Small intestine (tissue), 7 donors: ENCODE measurements at regions not wholly inside any gene's neighbourhood (a gene's known extent, or its start where the extent isn't known, plus 50 kb on each side); places are given as distances from the start of the nearest gene placed in this dataset.

Experiments
- DNase-seq, 2 donors: peaks; one replicate each; pipeline versions ENCODE4 v3.0.0 to v3.0.0-alpha.2; 2013
- FAIRE-seq: peaks from 2 replicates; lab custom pipeline; 2012; peaks lifted over from hg19 to GRCh38; lab: Jason Lieb, UNC
- H3K27ac ChIP-seq, 3 donors: one replicate each; pipeline ENCODE4 v1.5.1; 2013; ENCODE audit warnings: low read length in 2 of 3, mild to moderate bottlenecking in 2 of 3, control low read depth in 1 of 3, inconsistent platforms in 1 of 3, low read depth in 1 of 3, moderate library complexity in 1 of 3
- H3K27me3 ChIP-seq, 3 donors: one replicate each; pipeline ENCODE4 v1.6.1; 2013; ENCODE audit warnings: low read length in 3 of 3, inconsistent platforms in 1 of 3; ENCODE audit not compliant: control insufficient read depth in 3 of 3, insufficient read depth in 3 of 3
- H3K36me3 ChIP-seq, 3 donors: one replicate each; pipeline ENCODE4 v1.6.1; 2013; ENCODE audit warnings: low read length in 3 of 3, inconsistent platforms in 1 of 3, low read depth in 1 of 3, mild to moderate bottlenecking in 1 of 3, moderate library complexity in 1 of 3; ENCODE audit not compliant: control insufficient read depth in 3 of 3, insufficient read depth in 2 of 3
- H3K4me1 ChIP-seq, 3 donors: one replicate each; pipeline ENCODE4 v1.6.1; 2013; ENCODE audit warnings: low read length in 2 of 3, inconsistent platforms in 1 of 3, low read depth in 1 of 3, mild to moderate bottlenecking in 1 of 3, moderate library complexity in 1 of 3; ENCODE audit not compliant: control insufficient read depth in 3 of 3, insufficient read depth in 2 of 3
- H3K4me3 ChIP-seq, 3 donors: one replicate each; pipeline ENCODE4 v1.5.1; 2013; ENCODE audit warnings: low read length in 3 of 3, control low read depth in 1 of 3, inconsistent platforms in 1 of 3, low read depth in 1 of 3, mild to moderate bottlenecking in 1 of 3, moderate library complexity in 1 of 3
- H3K9me3 ChIP-seq, 2 donors: one replicate each; pipeline ENCODE4 v1.6.1; 2013; ENCODE audit warnings: low read depth in 1 of 2, low read length in 1 of 2; ENCODE audit not compliant: control insufficient read depth in 2 of 2, insufficient read depth in 1 of 2
- WGBS, 3 donors: extraction: QIAGEN DNeasy Blood & Tissue Kit; methylation state at CpG; one replicate each; pipeline ENCODE4 v1.1.7; 2013; 5-methylcytosine and 5-hydroxymethylcytosine counted together
- donor health status: healthy with polysubstance abuse.
- donor health status: control.
- donor health status: control.
- donor health status: Bipolar disorder and iron deficiency.
- donor health status: healthy.

DNA sequence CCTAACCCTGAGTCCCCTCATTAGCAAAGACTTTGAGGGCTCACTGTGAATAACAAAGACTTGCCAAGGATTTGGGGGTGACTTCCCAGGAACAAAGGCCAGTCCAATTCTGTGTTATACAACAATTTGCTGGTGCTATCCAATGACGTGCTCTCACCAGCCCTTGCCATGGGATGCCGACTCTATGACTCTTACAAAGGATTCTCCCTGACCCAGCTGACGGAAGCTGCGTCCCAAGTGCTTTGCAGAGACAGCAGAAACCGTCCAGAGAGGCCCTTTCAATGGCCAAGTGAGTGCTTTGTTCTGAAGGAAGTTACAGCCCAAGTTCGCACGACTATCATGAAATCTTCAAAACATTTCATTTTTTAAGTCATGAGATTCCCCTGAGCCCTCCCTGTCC, 345.3 kb upstream of the TNRC6C start:
- Histone ChIP-seq H3K4me1 (no peaks in the 10 kb centered on the region), H3K9me3 (no peaks in the 10 kb centered on the region), H3K4me3 (no peak overlapping the region), H3K27me3 (peaks cover 0 to 10% (median 0%) of the 10 kb centered on the region in 3 donors), H3K27ac (no peak overlapping the region), H3K36me3 (no peaks in the 10 kb centered on the region)
- FAIRE-seq (no peak), DNase-seq (no peak)
- 80 to 83% (median 83%) methylated on average over 7 of the region's 7 CpGs for WGBS, 3 donors

DNA sequence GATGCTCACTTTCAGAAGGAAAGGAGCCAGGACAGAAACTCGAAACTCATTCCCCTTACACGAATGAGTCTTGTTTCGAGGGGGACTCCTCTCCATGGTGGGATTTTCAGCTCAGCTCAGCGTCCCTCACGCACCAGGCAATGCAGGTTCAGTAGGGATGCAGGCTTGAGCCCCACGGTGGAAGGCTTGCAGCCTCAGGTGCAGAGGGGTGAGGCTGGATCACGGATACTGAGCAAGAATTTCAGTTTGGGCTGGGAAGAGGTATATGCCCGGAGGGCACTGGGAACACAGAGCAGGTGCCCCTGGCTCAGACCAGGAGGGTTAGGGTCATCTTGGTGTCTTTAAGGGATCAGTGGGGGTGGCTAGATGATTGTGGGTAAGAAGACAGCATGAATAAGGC, 344.9 kb upstream of the TNRC6C start:
- no peak overlapping the region for H3K4me3 ChIP-seq
- H3K27me3 ChIP-seq: peaks cover 0 to 10% (median 0%) of the 10 kb centered on the region in 3 donors
- DNase-seq: no peak
- 82 to 91% (median 89%) methylated on average over 8 of the region's 8 CpGs for WGBS, 3 donors
- H3K9me3 ChIP-seq: no peaks in the 10 kb centered on the region
- no peaks in the 10 kb centered on the region for H3K36me3 ChIP-seq
- FAIRE-seq: no peak
- no peak overlapping the region for H3K27ac ChIP-seq
- no peaks in the 10 kb centered on the region for H3K4me1 ChIP-seq

DNA sequence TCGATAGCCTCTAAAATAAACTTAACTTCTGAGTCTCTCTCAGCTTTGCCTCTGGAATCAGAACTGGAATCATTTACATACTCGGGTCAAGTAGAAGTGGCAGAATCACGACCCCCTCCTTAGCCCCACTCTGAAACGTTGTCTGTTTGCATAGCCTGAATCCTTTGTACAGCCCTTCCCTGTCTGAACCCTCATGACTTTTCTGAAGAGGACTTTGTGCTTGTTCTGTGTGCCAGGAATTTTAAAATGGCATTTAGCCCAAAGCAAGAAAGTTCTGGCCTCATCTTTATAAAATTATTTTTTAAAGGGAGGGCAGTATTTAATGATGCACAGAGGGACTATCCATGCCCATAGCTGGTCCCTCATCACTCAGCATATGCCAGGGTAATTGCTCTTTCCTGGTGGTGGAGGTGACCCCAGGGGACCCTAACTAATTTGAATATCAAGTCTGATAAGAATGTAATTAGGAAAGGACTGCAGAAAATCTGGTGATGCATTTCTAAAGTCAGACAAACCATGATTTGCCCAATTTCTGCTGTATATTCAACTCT, 342.7 kb upstream of the TNRC6C start:
- H3K27me3 ChIP-seq: peaks cover 0 to 7% (median 0%) of the 10 kb centered on the region in 3 donors
- DNase-seq (no peak), FAIRE-seq (no peak)
- no peak overlapping the region for H3K4me3 ChIP-seq
- 6 to 36% (median 27%) methylated on average over 4 of the region's 4 CpGs for WGBS, 3 donors
- no peak overlapping the region for H3K27ac ChIP-seq
- H3K9me3 ChIP-seq: peaks cover 0 to 8% of the 10 kb centered on the region in 2 donors
- H3K4me1 ChIP-seq: no peaks in the 10 kb centered on the region
- H3K36me3 ChIP-seq: no peaks in the 10 kb centered on the region

DNA sequence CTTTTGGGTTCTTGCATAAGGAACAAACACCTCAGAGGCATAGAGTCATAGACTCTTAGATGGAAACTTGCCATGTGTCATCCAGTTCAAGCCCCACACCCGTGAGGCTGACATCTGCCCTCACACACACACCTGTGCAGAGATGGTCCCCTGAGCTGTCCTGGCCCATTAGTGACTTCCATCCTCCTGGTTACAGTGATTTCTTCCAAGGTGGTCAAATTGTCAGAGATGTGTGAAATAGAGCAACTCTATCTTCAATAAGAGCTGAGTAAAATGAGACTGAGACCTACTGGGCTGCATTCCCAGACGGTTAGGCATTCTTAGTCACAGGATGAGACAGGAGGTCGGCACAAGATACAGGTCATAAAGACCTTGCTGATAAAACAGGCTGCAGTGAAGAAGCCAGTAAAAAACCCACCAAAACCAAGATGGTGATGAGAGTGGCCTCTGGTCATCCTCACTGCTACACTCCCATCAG, 342.2 kb upstream of the TNRC6C start:
- WGBS, 3 donors: 18 to 25% (median 22%) methylated on average over 3 of the region's 3 CpGs
- H3K27ac ChIP-seq: no peak overlapping the region
- H3K27me3 ChIP-seq: peaks cover 0 to 7% (median 0%) of the 10 kb centered on the region in 3 donors
- H3K4me1 ChIP-seq: no peaks in the 10 kb centered on the region
- DNase-seq (no peak), FAIRE-seq (no peak)
- no peaks in the 10 kb centered on the region for H3K36me3 ChIP-seq
- H3K9me3 ChIP-seq: peaks cover 0 to 8% of the 10 kb centered on the region in 2 donors
- no peak overlapping the region for H3K4me3 ChIP-seq

DNA sequence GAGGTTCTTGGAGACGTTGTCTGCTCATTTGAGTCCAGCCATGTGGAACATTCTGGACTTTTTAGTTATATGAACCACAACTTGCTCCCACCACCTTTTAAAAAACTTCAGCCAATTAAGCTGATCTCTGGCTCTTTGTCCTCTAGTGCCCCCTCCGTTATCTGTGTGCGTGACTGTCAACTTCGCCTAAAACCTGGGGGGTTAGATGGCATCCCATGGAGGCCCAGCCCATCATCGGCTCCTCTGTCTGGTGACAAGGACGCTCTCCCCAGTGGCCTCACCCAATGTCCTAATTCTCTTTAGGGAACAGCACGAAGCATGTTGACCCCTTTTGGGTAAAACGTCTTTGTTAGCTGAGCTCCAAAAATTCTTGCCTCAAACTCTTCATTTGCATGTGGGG, 341.0 kb upstream of the TNRC6C start:
- DNase-seq (no peak), FAIRE-seq (no peak)
- peaks cover 0 to 8% of the 10 kb centered on the region in 2 donors for H3K9me3 ChIP-seq
- no peak overlapping the region for H3K27ac ChIP-seq
- WGBS, 3 donors: 85 to 88% (median 87%) methylated on average over 8 of the region's 8 CpGs
- H3K4me1 ChIP-seq: no peaks in the 10 kb centered on the region
- no peaks in the 10 kb centered on the region for H3K36me3 ChIP-seq
- no peak overlapping the region for H3K4me3 ChIP-seq
- H3K27me3 ChIP-seq: peaks cover 0 to 2% (median 0%) of the 10 kb centered on the region in 3 donors

DNA sequence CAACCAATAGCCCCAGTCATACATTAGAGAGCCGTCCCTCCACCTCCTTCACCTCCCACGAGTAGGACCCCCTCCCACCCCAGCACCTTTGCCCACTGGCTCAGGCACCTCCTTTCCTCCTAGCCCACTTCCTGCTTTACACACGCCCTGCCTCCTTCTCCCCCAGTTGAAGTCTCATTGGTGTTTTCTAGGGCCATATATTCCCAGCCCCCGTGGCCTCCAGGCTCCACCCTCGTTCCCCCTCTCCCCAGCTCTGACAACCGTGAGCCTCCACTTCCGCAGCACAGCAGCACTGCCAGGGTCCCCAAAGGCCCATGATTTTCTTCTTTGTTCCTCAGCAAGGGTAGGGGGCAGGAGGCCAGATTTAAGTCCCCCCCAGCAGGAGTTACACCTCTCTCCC, 340.3 kb upstream of the TNRC6C start:
- WGBS, 3 donors: 54 to 65% (median 56%) methylated on average over 7 of the region's 7 CpGs
- H3K4me1 ChIP-seq: no peaks in the 10 kb centered on the region
- H3K36me3 ChIP-seq: no peaks in the 10 kb centered on the region
- H3K4me3 ChIP-seq: no peak overlapping the region
- FAIRE-seq: no peak
- H3K27ac ChIP-seq: no peak overlapping the region
- no peak for DNase-seq
- H3K9me3 ChIP-seq: peaks cover 0 to 8% of the 10 kb centered on the region in 2 donors
- H3K27me3 ChIP-seq: peaks cover 0 to 1% (median 0%) of the 10 kb centered on the region in 3 donors

DNA sequence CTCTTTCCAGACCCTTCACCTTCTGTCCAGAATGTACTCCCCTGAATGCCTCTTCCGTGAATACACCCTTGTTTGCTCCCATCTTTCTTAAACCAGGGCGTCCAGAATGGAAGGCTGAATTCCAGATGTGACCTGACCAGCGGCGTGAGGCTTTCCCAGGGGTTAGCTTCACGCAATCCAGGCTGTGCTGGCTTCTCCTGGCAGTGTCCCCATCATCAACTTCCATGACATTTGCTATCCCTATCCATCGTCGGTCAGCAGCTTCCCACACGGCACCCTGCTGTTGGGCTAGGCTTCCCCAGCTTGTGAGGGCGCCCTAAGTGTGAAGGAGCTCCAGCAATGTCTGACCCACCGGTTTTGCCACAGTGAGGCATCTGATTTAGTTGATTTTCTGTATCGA, 339.8 kb upstream of the TNRC6C start:
- FAIRE-seq (no peak), DNase-seq (no peak)
- Histone ChIP-seq H3K9me3 (peaks cover 0 to 8% of the 10 kb centered on the region in 2 donors), H3K36me3 (no peaks in the 10 kb centered on the region), H3K4me1 (no peaks in the 10 kb centered on the region), H3K27ac (no peak overlapping the region), H3K4me3 (no peak overlapping the region), H3K27me3 (no peaks in the 10 kb centered on the region)
- WGBS, 3 donors: 89% methylated on average over 11 of the region's 11 CpGs

DNA sequence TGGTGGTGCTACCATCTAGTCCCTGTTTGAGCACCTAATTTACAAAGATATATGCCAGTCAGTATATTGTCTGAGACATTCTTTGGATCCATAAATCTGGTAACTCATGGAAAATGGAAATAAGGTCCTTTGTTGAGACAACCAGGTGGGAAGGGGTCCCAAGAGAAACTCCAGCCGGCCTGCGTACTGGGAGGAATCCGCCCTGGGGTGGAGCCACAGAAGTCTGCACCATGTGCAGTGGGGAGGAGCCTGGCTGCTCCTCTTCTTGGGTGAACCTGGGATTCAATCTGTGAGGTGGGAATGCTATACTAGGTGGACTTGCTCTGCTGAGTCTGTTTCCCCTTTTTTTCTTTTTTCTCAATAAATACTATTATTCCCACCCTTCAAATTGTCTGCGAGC, 339.2 kb upstream of the TNRC6C start:
- Histone ChIP-seq H3K9me3 (peaks cover 0 to 8% of the 10 kb centered on the region in 2 donors), H3K4me1 (no peaks in the 10 kb centered on the region), H3K27me3 (no peaks in the 10 kb centered on the region), H3K4me3 (no peak overlapping the region), H3K27ac (no peak overlapping the region), H3K36me3 (no peaks in the 10 kb centered on the region)
- FAIRE-seq (no peak), DNase-seq (no peak)
- 84 to 92% (median 88%) methylated on average over 4 of the region's 4 CpGs for WGBS, 3 donors

DNA sequence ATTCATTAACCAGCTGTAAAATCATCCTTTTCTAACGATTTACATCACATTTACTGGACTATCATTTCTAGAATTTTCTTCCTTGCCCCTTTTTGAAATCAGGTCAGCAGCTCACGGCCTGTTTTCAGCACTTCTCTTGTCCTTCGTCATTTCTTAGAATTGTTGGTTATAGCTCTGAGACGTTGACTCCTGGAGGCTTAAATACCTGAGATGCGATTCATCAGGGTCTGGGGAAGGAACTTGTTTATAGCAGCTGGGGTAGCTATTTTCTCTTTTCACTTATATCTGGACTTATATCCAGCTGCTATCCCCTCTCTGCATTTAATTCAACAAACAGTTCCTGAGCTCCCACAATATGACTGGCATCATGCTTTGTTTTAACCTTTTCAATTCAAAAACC, 338.7 kb upstream of the TNRC6C start:
- peaks cover 0 to 8% of the 10 kb centered on the region in 2 donors for H3K9me3 ChIP-seq
- H3K27me3 ChIP-seq: no peaks in the 10 kb centered on the region
- H3K36me3 ChIP-seq: no peaks in the 10 kb centered on the region
- H3K27ac ChIP-seq: no peak overlapping the region
- 74 to 79% (median 74%) methylated on average over 5 of the region's 5 CpGs for WGBS, 3 donors
- H3K4me1 ChIP-seq: no peaks in the 10 kb centered on the region
- DNase-seq: no peak
- H3K4me3 ChIP-seq: no peak overlapping the region
- FAIRE-seq: no peak
